KMS-11 (cell line): ENCODE measurements at regions not wholly inside any gene's neighbourhood (a gene's known extent, or its start where the extent isn't known, plus 50 kb on each side); places are given as distances from the start of the nearest gene placed in this dataset.

Experiments
- H2AFZ ChIP-seq: fragments of 200-600 bp; sonication (generic); 2 replicates; pipeline ENCODE4 v1.6.1; 2016; ENCODE audit warnings: antibody characterized with exemption, mixed run types, low read depth
- H3K27ac ChIP-seq: fragments of 200-600 bp; sonication (generic); 2 replicates; pipeline ENCODE4 v1.6.1; 2016; ENCODE audit warnings: mild to moderate bottlenecking, mixed run types
- H3K27me3 ChIP-seq: fragments of 200-600 bp; sonication (generic); 2 replicates; pipeline ENCODE4 v1.6.1; 2017; ENCODE audit warnings: mild to moderate bottlenecking, low read depth, mixed run types, moderate library complexity; ENCODE audit not compliant: insufficient read depth
- H3K36me3 ChIP-seq: fragments of 200-600 bp; sonication (generic); 2 replicates; pipeline ENCODE4 v1.6.1; 2017; ENCODE audit warnings: mild to moderate bottlenecking, mixed run types; ENCODE audit not compliant: insufficient read depth
- H3K4me1 ChIP-seq: fragments of 200-600 bp; sonication (generic); 2 replicates; pipeline ENCODE4 v1.6.1; 2016; ENCODE audit warnings: mild to moderate bottlenecking, low read depth, mixed run types; ENCODE audit not compliant: poor library complexity, severe bottlenecking
- H3K4me2 ChIP-seq: fragments of 200-600 bp; sonication (generic); 2 replicates; pipeline ENCODE4 v1.7.0; 2016; ENCODE audit warnings: mild to moderate bottlenecking, mixed run types
- H3K4me3 ChIP-seq: fragments of 200-600 bp; sonication (generic); IDR thresholded peaks from 2 replicates; pipeline ENCODE4 v1.6.1; 2017; ENCODE audit warnings: low read depth, low read length, mixed read lengths; ENCODE audit not compliant: insufficient read depth
- H3K79me2 ChIP-seq: fragments of 200-600 bp; sonication (generic); 2 replicates; pipeline ENCODE4 v1.6.1; 2016; ENCODE audit warnings: low read depth, mixed run types; ENCODE audit not compliant: insufficient read depth
- H3K9ac ChIP-seq: fragments of 200-600 bp; sonication (generic); 2 replicates; pipeline ENCODE4 v1.6.1; 2016; ENCODE audit warnings: mild to moderate bottlenecking, mixed run types
- H4K20me1 ChIP-seq: fragments of 200-600 bp; sonication (generic); 2 replicates; pipeline ENCODE4 v1.6.1; 2016; ENCODE audit warnings: mild to moderate bottlenecking, mixed run types; ENCODE audit not compliant: insufficient read depth
- CTCF ChIP-seq: fragments of 200-600 bp; sonication (generic); conservative IDR thresholded peaks from 2 replicates; pipeline ENCODE4 v1.6.1; 2017; ENCODE audit warnings: low read depth, mild to moderate bottlenecking, antibody characterized with exemption, low read length, moderate library complexity, mixed read lengths

GRCh38 chr20:47867831-47868230 is 82.5 kb upstream of the SULF2 start:
- no peak overlapping the region for H3K4me2 ChIP-seq
- peaks cover 70% of the 10 kb centered on the region for H3K27me3 ChIP-seq
- TF ChIP-seq CTCF: no peak
- H2AFZ ChIP-seq: no peak overlapping the region
- H3K27ac ChIP-seq: no peak overlapping the region
- H4K20me1 ChIP-seq: no peaks in the 10 kb centered on the region
- no peaks in the 10 kb centered on the region for H3K79me2 ChIP-seq
- H3K4me3 ChIP-seq: no peak overlapping the region
- no peak overlapping the region for H3K9ac ChIP-seq
- no peaks in the 10 kb centered on the region for H3K36me3 ChIP-seq
- H3K4me1 ChIP-seq: no peaks in the 10 kb centered on the region

- H2AFZ ChIP-seq: no peak overlapping the region
- no peak for TF ChIP-seq CTCF
- H4K20me1 ChIP-seq: no peaks in the 10 kb centered on the region
- H3K4me3 ChIP-seq: no peak overlapping the region
- no peaks in the 10 kb centered on the region for H3K79me2 ChIP-seq
- H3K27ac ChIP-seq: no peak overlapping the region
- H3K36me3 ChIP-seq: no peaks in the 10 kb centered on the region
- H3K4me1 ChIP-seq: no peaks in the 10 kb centered on the region
- H3K4me2 ChIP-seq: no peak overlapping the region
- H3K27me3 ChIP-seq: peaks cover 75% of the 10 kb centered on the region
- no peak overlapping the region for H3K9ac ChIP-seq
These were observed 81.2 kb upstream of the SULF2 start for GRCh38 chr20:47866480-47866879.

GRCh38 chr20:47865912-47866311 is 80.6 kb upstream of the SULF2 start:
- Histone ChIP-seq H3K9ac (no peak overlapping the region), H3K79me2 (no peaks in the 10 kb centered on the region), H3K4me2 (no peak overlapping the region), H2AFZ (no peak overlapping the region), H3K4me1 (no peaks in the 10 kb centered on the region), H3K27ac (no peak overlapping the region), H3K27me3 (peaks cover 70% of the 10 kb centered on the region), H3K4me3 (no peak overlapping the region), H3K36me3 (no peaks in the 10 kb centered on the region), H4K20me1 (no peaks in the 10 kb centered on the region)
- no peak for TF ChIP-seq CTCF

- H3K4me2 ChIP-seq: no peak overlapping the region
- no peak overlapping the region for H3K9ac ChIP-seq
- no peaks in the 10 kb centered on the region for H3K79me2 ChIP-seq
- TF ChIP-seq CTCF: no peak
- H3K36me3 ChIP-seq: no peaks in the 10 kb centered on the region
- H3K4me1 ChIP-seq: no peaks in the 10 kb centered on the region
- H2AFZ ChIP-seq: no peak overlapping the region
- H4K20me1 ChIP-seq: no peaks in the 10 kb centered on the region
- no peak overlapping the region for H3K27ac ChIP-seq
- peaks cover 68% of the 10 kb centered on the region for H3K27me3 ChIP-seq
- H3K4me3 ChIP-seq: no peak overlapping the region
These were observed 80.2 kb upstream of the SULF2 start for GRCh38 chr20:47865451-47865850.

- H3K27me3 ChIP-seq: peaks cover 60% of the 10 kb centered on the region; the same call in 1 of the 2 replicates
- H3K9ac ChIP-seq: no peak overlapping the region
- no peaks in the 10 kb centered on the region for H4K20me1 ChIP-seq
- no peak overlapping the region for H2AFZ ChIP-seq
- no peak overlapping the region for H3K4me3 ChIP-seq
- no peak overlapping the region for H3K4me2 ChIP-seq
- no peak overlapping the region for H3K27ac ChIP-seq
- no peak for TF ChIP-seq CTCF
- H3K36me3 ChIP-seq: no peaks in the 10 kb centered on the region
- H3K4me1 ChIP-seq: no peaks in the 10 kb centered on the region
- H3K79me2 ChIP-seq: no peaks in the 10 kb centered on the region
These were observed 78.7 kb upstream of the SULF2 start for GRCh38 chr20:47863981-47864380.
